IPS-18c (cell line): ENCODE measurements at regions not wholly inside any gene's neighbourhood (a gene's known extent, or its start where the extent isn't known, plus 50 kb on each side); places are given as distances from the start of the nearest gene placed in this dataset.
"Not testable (repeated sequence)": the region's sequence is repeated elsewhere in the genome, so short reads cannot be mapped to it uniquely, and the experiment has no call there.

Source experiments
- H3K4me3 ChIP-seq: 2 replicates; pipeline ENCODE4 v1.7.0; 2013; ENCODE audit warnings: low read depth, mild to moderate bottlenecking, low read length, moderate library complexity; ENCODE audit not compliant: insufficient read depth
- H3K9me3 ChIP-seq: one replicate; pipeline ENCODE4 v1.6.1; 2013; ENCODE audit warnings: mild to moderate bottlenecking, low read length, moderate library complexity; ENCODE audit not compliant: control insufficient read depth, insufficient read depth

DNA sequence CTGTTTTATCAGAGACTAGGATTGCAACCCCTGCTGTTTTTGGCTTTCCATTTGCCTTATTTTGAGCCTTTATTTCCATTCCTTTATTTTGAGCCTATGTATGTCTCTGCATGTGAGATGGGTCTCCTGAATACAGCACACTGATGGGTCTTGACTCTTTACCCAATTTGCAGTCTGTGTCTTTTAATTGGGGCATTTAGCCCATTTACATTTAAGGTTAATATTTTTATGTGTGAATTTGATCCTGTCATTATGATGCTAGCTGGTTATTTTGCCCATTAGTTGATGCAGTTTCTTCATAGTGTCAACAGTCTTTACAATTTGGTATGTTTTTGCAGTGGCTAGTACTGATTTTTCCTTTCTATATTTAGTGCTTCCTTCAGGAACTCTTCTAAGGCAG is 88.5 kb upstream of the HCCS start:
- H3K4me3 ChIP-seq: not testable (repeated sequence)

DNA sequence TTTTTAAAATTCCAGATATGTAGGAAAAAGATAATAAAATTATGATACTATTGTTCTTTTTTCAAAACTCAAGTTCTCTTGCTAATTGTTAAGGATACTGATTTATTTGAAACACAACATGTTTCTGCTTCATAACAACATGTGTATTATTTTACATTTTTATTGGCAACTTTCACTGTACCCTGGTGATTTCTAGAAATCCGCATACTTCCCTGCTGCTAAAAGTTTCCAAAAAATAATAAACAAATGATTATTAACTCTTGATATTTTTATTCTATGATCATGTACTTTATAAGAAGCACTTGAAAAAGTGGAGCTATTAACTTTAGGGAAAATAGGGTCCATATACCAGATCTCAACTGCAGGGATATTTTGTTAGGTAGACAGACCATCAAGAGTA is 71.2 kb upstream of the HCCS start:
- no peak overlapping the region for H3K4me3 ChIP-seq
- H3K9me3 ChIP-seq: no peaks in the 10 kb centered on the region

More for the DNA sequence above, 88.5 kb upstream of the HCCS start:
- H3K9me3 ChIP-seq: not testable (repeated sequence)

DNA sequence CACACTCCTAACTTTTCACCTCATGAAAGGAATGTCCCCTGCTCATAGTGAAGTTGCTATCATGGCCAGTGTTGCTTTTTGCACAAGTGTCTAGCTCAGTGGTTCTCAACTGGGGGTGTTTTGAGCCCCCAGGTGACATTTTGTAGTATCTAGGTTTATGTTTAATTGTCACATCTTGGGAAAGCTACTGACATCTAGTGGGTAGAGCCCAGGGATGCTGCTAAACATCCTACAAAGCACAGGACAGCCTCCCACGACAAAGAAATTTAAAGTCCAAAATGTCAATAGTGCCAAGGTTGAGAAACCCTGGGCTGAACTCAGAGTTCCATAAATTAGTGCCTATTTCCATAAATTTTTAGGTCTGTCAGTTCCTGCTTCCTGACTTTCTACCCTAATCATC is 70.7 kb upstream of the HCCS start:
- Histone ChIP-seq H3K4me3 (no peak overlapping the region), H3K9me3 (no peaks in the 10 kb centered on the region)

DNA sequence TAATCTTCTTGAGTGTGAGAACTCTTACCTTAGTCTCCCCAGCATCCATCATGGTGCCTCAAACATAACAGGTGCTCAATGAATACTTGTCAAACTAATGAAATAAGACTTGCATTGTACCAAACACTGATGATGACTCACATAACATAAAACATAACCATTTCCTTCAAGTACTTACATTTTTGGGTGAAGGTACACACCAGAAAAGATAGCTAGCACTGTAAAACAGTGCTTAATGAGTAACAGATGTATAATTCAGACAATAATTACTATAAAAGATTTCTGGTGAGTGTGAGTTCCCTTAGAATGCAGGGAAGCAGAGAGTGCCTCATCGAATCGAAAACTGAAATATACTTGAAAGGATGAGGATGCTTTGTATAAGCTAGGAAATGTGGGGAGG is 70.1 kb upstream of the HCCS start:
- H3K9me3 ChIP-seq: no peaks in the 10 kb centered on the region
- no peak overlapping the region for H3K4me3 ChIP-seq

DNA sequence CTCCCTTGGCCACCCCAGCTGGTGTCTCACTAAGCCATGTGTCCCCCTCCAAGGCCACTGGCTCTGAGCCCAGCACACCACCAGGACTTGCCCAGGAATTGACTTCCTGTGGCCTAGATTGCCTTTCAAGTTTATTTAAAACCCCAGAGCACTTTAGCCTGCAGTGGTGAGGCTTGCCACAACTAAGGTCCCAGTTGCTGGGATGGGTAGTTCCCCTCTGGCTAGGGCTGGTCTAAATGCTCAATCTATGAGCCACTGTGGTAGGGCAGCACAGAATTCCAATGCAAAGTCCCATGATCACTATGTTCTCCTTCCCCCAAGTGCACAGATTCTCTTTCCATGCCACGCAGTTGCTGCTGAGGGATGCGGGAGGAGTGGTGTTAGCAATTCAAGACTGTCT is 61.1 kb upstream of the HCCS start:
- Histone ChIP-seq H3K9me3 (peaks cover 4% of the 10 kb centered on the region), H3K4me3 (no peak overlapping the region)

DNA sequence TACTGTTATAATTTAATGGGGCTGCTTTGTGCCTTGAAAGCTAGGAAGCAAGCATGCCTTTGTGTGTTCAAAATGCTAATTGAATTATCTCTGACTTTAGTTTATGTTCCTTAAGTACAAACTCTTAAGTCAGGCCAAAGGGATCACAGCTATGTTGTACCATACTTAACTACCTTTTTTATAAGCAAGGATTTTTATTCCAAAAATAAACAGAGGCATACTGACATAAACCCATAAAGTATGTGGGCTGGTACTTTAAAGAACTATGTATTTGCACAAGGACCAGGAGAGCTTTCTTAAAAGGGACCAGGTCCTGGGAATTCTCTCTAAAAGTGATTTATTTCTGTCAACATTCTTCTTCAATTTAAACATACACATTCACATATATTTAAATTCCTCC is 57.8 kb upstream of the HCCS start:
- peaks cover 2% of the 10 kb centered on the region for H3K9me3 ChIP-seq
- H3K4me3 ChIP-seq: no peak overlapping the region

DNA sequence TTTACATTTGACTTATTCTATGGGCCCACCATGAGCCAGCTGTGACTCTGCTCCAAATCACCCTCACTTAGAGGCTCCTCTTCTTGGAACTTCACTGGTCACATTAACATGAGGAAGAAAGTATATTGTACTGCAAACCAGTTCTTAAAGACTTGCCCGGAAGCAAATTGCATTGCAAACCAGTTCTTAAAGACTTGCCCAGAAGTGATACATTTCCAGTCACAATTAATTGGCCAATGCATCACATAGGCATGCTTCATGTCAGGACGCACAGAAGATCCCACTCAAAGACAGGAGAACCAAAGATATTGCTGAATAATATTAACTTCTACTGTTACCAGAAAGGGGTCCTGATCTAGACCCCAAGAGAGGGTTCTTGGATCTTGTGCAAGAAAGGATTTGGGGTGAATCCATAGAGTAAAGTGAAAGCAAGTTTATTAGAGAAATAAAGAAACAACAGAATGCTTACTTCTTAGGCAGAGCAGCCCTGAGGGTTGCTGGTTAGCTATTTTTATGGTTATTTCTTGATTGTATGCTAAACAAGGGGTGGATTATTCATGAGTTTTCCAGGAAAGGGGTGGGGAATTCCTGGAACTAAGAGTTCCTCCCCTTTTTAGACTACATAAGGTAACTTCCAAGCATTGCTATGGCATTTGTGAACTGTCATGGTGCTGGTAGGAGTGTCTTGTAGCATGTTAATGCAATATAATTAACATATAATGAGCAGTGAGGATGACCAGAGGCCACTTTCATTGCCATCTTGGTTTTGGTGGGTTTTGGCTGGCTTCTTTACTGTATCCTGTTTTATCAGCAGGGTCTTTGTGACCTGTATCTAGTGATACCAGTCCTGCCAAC is 54.6 kb upstream of the HCCS start:
- H3K9me3 ChIP-seq: no peaks in the 10 kb centered on the region
- no peak overlapping the region for H3K4me3 ChIP-seq

DNA sequence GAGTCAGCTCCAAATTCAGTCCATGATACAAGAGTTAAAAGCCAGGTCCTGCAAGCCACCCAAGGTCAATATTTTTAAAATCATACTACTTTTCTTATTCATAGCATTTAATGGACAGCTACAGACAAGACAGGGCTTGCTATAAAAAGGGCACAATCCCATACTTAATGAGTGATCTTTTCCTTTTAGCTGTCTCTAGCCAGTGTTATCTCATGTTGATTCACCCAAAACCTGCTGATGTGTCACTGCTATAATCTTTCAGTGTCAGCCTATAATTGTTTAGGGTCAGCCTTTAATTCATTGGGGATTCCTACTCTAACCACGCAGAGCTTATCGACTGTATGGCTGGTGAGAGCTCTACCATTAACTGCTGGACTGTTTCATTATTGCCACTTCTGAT is 51.2 kb upstream of the HCCS start:
- no peaks in the 10 kb centered on the region for H3K9me3 ChIP-seq
- H3K4me3 ChIP-seq: no peak overlapping the region
